HepG2 (cell line): ENCODE measurements at regions not wholly inside any gene's neighbourhood (a gene's known extent, or its start where the extent isn't known, plus 50 kb on each side); places are given as distances from the start of the nearest gene placed in this dataset.

Experiments used
- ATAC-seq: fragments of 200-7000 bp; cut with Tn5 transposase; 3 replicates; pipeline ENCODE4 v1.9.1; 2020; ENCODE audit warnings: mild to moderate bottlenecking, moderate library complexity
- BruUV-seq: library from RNA; stranded (reverse); fragments of 400-500 nt; replicated peaks from 2 replicates; lab custom pipeline; 2021; lab: Mats Ljungman, UMichigan
- CTCF ChIA-PET: fragments of 300-600 bp; formaldehyde crosslinking; extraction: SDS; loops from one replicate; lab custom pipeline; 2021; ENCODE audit warnings: low total read pairs, inconsistent platforms, low intra/inter-chr PET ratio; lab: Yijun Ruan, JAX
- POLR2A ChIA-PET: fragments of 350-600 bp; sonication (Branson Sonifier 250); formaldehyde crosslinking; loops from one replicate; lab custom pipeline; 2020; ENCODE audit warnings: antibody characterized with exemption, inconsistent platforms; lab: Yijun Ruan, JAX
- DNase-seq: peaks from one replicate; pipeline ENCODE4 v3.0.0-alpha.2; 2015; ENCODE audit warnings: low spot score
- FAIRE-seq: peaks from 3 replicates; lab custom pipeline; 2011; peaks lifted over from hg19 to GRCh38; lab: Jason Lieb, UNC
- H2AFZ ChIP-seq: one replicate; pipeline ENCODE4 v1.6.1; 2011; ENCODE audit warnings: low read length, inconsistent platforms
- H3K27ac ChIP-seq: fragments of 300-600 bp; 3 replicates; pipeline ENCODE4 v1.8.0; 2011; ENCODE audit warnings: mixed run types, mild to moderate bottlenecking, mixed read lengths, low read length, inconsistent platforms; ENCODE audit not compliant: insufficient read depth; ENCODE audit errors: extremely low read length
- H3K27me3 ChIP-seq, 2 experiments: fragments of 200-600 bp in 1 of 2; 2 replicates in 1 of 2; 3 replicates in 1 of 2; pipeline versions ENCODE4 v1.6.0 to v1.8.0; 2011; ENCODE audit warnings: low read length in 2 of 2, mild to moderate bottlenecking in 2 of 2, moderate library complexity in 2 of 2, inconsistent platforms in 1 of 2; ENCODE audit not compliant: insufficient read depth in 2 of 2, control insufficient read depth in 1 of 2
- H3K36me3 ChIP-seq, 2 experiments: fragments of 200-600 bp in 1 of 2; replicated peaks in 1 of 2; 2 replicates in 1 of 2; 3 replicates in 1 of 2; pipeline versions ENCODE4 v1.5.1 to v1.8.0; 2011; ENCODE audit warnings: low read length in 2 of 2, inconsistent platforms in 1 of 2; ENCODE audit not compliant: insufficient read depth in 2 of 2, control insufficient read depth in 1 of 2
- H3K4me1 ChIP-seq: 2 replicates; pipeline ENCODE4 v1.5.1; 2012; ENCODE audit warnings: low read length, inconsistent platforms; ENCODE audit not compliant: insufficient read depth
- H3K4me2 ChIP-seq: 2 replicates; pipeline ENCODE4 v1.6.0; 2011; ENCODE audit warnings: low read depth, low read length, inconsistent platforms
- H3K4me3 ChIP-seq, 3 experiments: fragments of 200-600 bp in 1 of 3; sonication (generic), shearing (Covaris generic) in 1 of 3; replicated peaks in 1 of 3; 2 replicates each; pipeline ENCODE4 v1.5.1; 2011 to 2016; ENCODE audit warnings: low read length in 3 of 3, inconsistent platforms in 2 of 3, low read depth in 2 of 3, mild to moderate bottlenecking in 2 of 3, control low read depth in 1 of 3, mixed read lengths in 1 of 3; ENCODE audit not compliant: insufficient read depth in 1 of 3
- H3K79me2 ChIP-seq: one replicate; pipeline ENCODE4 v1.6.1; 2011; ENCODE audit warnings: low read length, inconsistent platforms; ENCODE audit not compliant: insufficient read depth
- H3K9ac ChIP-seq: 2 replicates; pipeline ENCODE4 v1.6.0; 2011; ENCODE audit warnings: mild to moderate bottlenecking, low read depth, low read length, inconsistent platforms; ENCODE audit not compliant: insufficient read depth
- H3K9me3 ChIP-seq: 2 replicates; pipeline ENCODE4 v1.5.1; 2012; ENCODE audit warnings: mild to moderate bottlenecking, low read length
- H4K20me1 ChIP-seq: 2 replicates; pipeline ENCODE4 v1.6.0; 2011; ENCODE audit warnings: inconsistent platforms, mild to moderate bottlenecking, low read length, moderate library complexity; ENCODE audit not compliant: insufficient read depth
- CBX2 ChIP-seq, 2 experiments: fragments of 200-600 bp in 1 of 2; sonication (generic); formaldehyde crosslinking in 1 of 2; IDR thresholded peaks; 2 replicates each; pipeline versions ENCODE4 v1.7.0 to v1.8.1; 2018 to 2022; ENCODE audit warnings: low read depth in 2 of 2, low read length in 1 of 2, mild to moderate bottlenecking in 1 of 2, missing genetic modification reagents in 1 of 2
- HNF4A ChIP-seq: sonication (generic); formaldehyde crosslinking; IDR thresholded peaks from 2 replicates; pipeline ENCODE4 v1.4.0; 2020; ENCODE audit warnings: missing genetic modification reagents
- MAZ ChIP-seq, 2 experiments: sonication (generic) in 1 of 2; formaldehyde crosslinking in 1 of 2; IDR thresholded peaks; 2 replicates each; pipeline versions ENCODE4 v1.5.0 to v1.6.1; 2012 to 2020; ENCODE audit warnings: low read depth in 2 of 2, mild to moderate bottlenecking in 2 of 2, borderline replicate concordance in 1 of 2, improper control_type of control experiment in 1 of 2, low read length in 1 of 2, missing genetic modification reagents in 1 of 2, moderate library complexity in 1 of 2
- NRL ChIP-seq: sonication (generic); formaldehyde crosslinking; IDR thresholded peaks from 2 replicates; pipeline ENCODE4 v1.5.0; 2020; ENCODE audit warnings: missing genetic modification reagents, mild to moderate bottlenecking, moderate library complexity, borderline replicate concordance
- POGZ ChIP-seq: sonication (generic); formaldehyde crosslinking; IDR thresholded peaks from 2 replicates; pipeline ENCODE4 v1.4.0; 2020; ENCODE audit warnings: mild to moderate bottlenecking, missing genetic modification reagents
- RAD21 ChIP-seq: fragments of 450-650 bp; formaldehyde crosslinking; IDR thresholded peaks from 2 replicates; pipeline ENCODE4 v1.5.0; 2020; ENCODE audit warnings: mild to moderate bottlenecking
- RCOR2 ChIP-seq: IDR thresholded peaks from 2 replicates; pipeline ENCODE4 v1.6.1; 2016; ENCODE audit warnings: missing biosample characterization, missing genetic modification reagents
- SMAD1 ChIP-seq: sonication (generic); formaldehyde crosslinking; IDR thresholded peaks from 2 replicates; pipeline ENCODE4 v1.4.0; 2020; ENCODE audit warnings: missing genetic modification reagents, low read depth, mild to moderate bottlenecking, borderline replicate concordance
- ZBTB43 ChIP-seq: sonication (generic); formaldehyde crosslinking; conservative IDR thresholded peaks from 2 replicates; pipeline ENCODE4 v1.4.0; 2020; ENCODE audit warnings: missing genetic modification reagents
- ZFP1 ChIP-seq: IDR thresholded peaks from 2 replicates; pipeline ENCODE4 v1.6.1; 2016
- ZMYM3 ChIP-seq: sonication (generic); formaldehyde crosslinking; IDR thresholded peaks from 2 replicates; pipeline ENCODE4 v1.5.1; 2020; ENCODE audit warnings: mild to moderate bottlenecking, missing genetic modification reagents
- ZNF234 ChIP-seq: sonication (generic); formaldehyde crosslinking; conservative IDR thresholded peaks from 2 replicates; pipeline ENCODE4 v1.5.1; 2020; ENCODE audit warnings: mild to moderate bottlenecking, missing genetic modification reagents
- ZNF274 ChIP-seq: sonication (generic); formaldehyde crosslinking; IDR thresholded peaks from 2 replicates; pipeline ENCODE4 v1.5.1; 2020; ENCODE audit warnings: mild to moderate bottlenecking, missing genetic modification reagents
- ZNF431 ChIP-seq: sonication (generic); formaldehyde crosslinking; IDR thresholded peaks from 2 replicates; pipeline ENCODE4 v1.9.0; 2022; ENCODE audit warnings: missing genetic modification reagents, low read depth, mild to moderate bottlenecking, borderline replicate concordance
- ZNF891 ChIP-seq: sonication (generic); formaldehyde crosslinking; IDR thresholded peaks from 2 replicates; pipeline ENCODE4 v1.5.0; 2020; ENCODE audit warnings: mild to moderate bottlenecking, missing genetic modification reagents
- WGBS: methylation state at CpG from one replicate; pipeline ENCODE4 v1.1.6; 2017; ENCODE audit warnings: low lambda C conversion rate; 5-methylcytosine and 5-hydroxymethylcytosine counted together
- in situ Hi-C: cut with HindIII; loops from 2 replicates; pipeline ENCODE4 v1.10.0; 2017; ENCODE audit warnings: low pct_unique_long_range_greater_than_20kb; ENCODE audit not compliant: extremely low pct_ligation_motif_present
- intact Hi-C: fragments of 100-400 bp; cut with micrococcal nuclease; formaldehyde crosslinking; loops from one replicate; pipeline ENCODE4 v1.10.0; 2022; ENCODE audit not compliant: unreplicated experiment
- TF ChIP-seq, protein P1 (sequence below): IDR thresholded peaks from 2 replicates; pipeline ENCODE4 v1.6.1; 2016; ENCODE audit warnings: control low read depth
- TF ChIP-seq, protein P2 (sequence below): sonication (generic); formaldehyde crosslinking; IDR thresholded peaks from 2 replicates; pipeline ENCODE4 v1.8.1; 2022; ENCODE audit warnings: mild to moderate bottlenecking, missing genetic modification reagents
- TF ChIP-seq, protein P3 (sequence below): fragments of 450-650 bp; IDR thresholded peaks from 2 replicates; pipeline ENCODE4 v1.6.1; 2017
- TF ChIP-seq, protein P4 (sequence below): sonication (generic); formaldehyde crosslinking; IDR thresholded peaks from 2 replicates; pipeline ENCODE4 v1.8.0; 2022; ENCODE audit warnings: missing genetic modification reagents, mild to moderate bottlenecking, borderline replicate concordance

DNA sequence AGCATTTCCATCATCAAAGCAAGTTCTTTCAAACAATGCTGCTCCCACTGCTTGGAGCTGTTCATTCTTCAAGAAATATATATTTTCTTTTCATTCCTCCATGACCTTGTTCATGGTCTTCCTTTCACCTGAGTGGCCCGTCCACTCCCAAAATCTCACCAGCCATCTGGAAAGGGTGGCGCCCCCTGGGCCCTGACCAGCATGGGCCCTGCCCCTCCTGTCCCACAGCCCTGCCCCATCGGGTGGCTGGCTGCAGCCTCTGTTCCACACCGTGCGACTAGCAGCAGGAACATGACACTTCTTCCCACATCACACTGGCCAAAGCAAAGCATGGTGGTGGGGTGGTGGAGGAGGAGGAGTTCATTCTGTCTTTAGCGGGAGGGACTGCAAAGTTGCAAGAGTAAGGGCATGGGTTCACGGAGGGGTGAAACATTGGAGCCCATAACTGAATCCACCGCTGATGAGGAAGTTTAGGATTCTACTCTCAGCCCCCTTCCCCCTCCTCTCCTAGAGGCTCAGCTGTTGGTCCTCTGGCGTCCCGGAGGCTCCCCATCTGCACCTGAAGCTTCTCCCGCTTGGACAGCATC is 195.2 kb upstream of the SLC24A3 start:
- 35% methylated on average over 11 of the region's 11 CpGs for WGBS
- H3K4me2 ChIP-seq, result no peak overlapping the region
- in situ Hi-C loops (no loop called here), intact Hi-C loops (no loop called here)
- ATAC-seq (no peak), DNase-seq (no peak), FAIRE-seq (no peak)
- POLR2A ChIA-PET, result no interaction called here
- no peaks in the 10 kb centered on the region for H3K27me3 ChIP-seq
- H3K79me2 ChIP-seq, result no peaks in the 10 kb centered on the region
- no peak overlapping the region for H3K27ac ChIP-seq
- H2AFZ ChIP-seq, result no peak overlapping the region
- H3K9me3 ChIP-seq, result no peaks in the 10 kb centered on the region
- no peak overlapping the region for H3K4me3 ChIP-seq
- H3K4me1 ChIP-seq, result no peaks in the 10 kb centered on the region
- no peak overlapping the region for H3K9ac ChIP-seq
- no peaks in the 10 kb centered on the region for H3K36me3 ChIP-seq
- no peaks in the 10 kb centered on the region for H4K20me1 ChIP-seq
- BruUV-seq, result no TSS peak
- CTCF ChIA-PET, result no interaction called here
- TF ChIP-seq ZNF234 (CRISPR knock-in tag) (no peak), HNF4A (no peak), ZNF274 (CRISPR knock-in tag) (no peak), POGZ (CRISPR knock-in tag) (no peak), RAD21 (CRISPR knock-in tag) (no peak), RCOR2 (no peak), ZMYM3 (CRISPR knock-in tag) (no peak), ZFP1 (CRISPR knock-in tag) (no peak), CBX2 (IDR thresholded peaks at IDR 0.05; ENCODE audit: low read depth, low read length) (no peak), CBX2 (CRISPR knock-in tag; IDR thresholded peaks at IDR 0.05; ENCODE audit: low read depth) (no peak), SMAD1 (CRISPR knock-in tag) (no peak), MAZ (IDR thresholded peaks at IDR 0.05; ENCODE audit: borderline replicate concordance, low read depth, low read length) (no peak), MAZ (CRISPR knock-in tag; IDR thresholded peaks at IDR 0.05; ENCODE audit: low read depth) (no peak), NRL (CRISPR knock-in tag) (no peak), ZNF891 (CRISPR knock-in tag) (no peak), ZNF431 (CRISPR knock-in tag) (no peak), ZBTB43 (CRISPR knock-in tag) (no peak)
- TF ChIP-seq, protein P1, sequence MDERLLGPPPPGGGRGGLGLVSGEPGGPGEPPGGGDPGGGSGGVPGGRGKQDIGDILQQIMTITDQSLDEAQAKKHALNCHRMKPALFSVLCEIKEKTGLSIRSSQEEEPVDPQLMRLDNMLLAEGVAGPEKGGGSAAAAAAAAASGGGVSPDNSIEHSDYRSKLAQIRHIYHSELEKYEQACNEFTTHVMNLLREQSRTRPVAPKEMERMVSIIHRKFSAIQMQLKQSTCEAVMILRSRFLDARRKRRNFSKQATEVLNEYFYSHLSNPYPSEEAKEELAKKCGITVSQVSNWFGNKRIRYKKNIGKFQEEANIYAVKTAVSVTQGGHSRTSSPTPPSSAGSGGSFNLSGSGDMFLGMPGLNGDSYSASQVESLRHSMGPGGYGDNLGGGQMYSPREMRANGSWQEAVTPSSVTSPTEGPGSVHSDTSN (CRISPR knock-in tag), result no peak
- TF ChIP-seq, protein P2, sequence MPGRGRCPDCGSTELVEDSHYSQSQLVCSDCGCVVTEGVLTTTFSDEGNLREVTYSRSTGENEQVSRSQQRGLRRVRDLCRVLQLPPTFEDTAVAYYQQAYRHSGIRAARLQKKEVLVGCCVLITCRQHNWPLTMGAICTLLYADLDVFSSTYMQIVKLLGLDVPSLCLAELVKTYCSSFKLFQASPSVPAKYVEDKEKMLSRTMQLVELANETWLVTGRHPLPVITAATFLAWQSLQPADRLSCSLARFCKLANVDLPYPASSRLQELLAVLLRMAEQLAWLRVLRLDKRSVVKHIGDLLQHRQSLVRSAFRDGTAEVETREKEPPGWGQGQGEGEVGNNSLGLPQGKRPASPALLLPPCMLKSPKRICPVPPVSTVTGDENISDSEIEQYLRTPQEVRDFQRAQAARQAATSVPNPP (CRISPR knock-in tag), result no peak
- TF ChIP-seq, protein P3, sequence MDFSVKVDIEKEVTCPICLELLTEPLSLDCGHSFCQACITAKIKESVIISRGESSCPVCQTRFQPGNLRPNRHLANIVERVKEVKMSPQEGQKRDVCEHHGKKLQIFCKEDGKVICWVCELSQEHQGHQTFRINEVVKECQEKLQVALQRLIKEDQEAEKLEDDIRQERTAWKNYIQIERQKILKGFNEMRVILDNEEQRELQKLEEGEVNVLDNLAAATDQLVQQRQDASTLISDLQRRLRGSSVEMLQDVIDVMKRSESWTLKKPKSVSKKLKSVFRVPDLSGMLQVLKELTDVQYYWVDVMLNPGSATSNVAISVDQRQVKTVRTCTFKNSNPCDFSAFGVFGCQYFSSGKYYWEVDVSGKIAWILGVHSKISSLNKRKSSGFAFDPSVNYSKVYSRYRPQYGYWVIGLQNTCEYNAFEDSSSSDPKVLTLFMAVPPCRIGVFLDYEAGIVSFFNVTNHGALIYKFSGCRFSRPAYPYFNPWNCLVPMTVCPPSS, result no peak
- TF ChIP-seq, protein P4, sequence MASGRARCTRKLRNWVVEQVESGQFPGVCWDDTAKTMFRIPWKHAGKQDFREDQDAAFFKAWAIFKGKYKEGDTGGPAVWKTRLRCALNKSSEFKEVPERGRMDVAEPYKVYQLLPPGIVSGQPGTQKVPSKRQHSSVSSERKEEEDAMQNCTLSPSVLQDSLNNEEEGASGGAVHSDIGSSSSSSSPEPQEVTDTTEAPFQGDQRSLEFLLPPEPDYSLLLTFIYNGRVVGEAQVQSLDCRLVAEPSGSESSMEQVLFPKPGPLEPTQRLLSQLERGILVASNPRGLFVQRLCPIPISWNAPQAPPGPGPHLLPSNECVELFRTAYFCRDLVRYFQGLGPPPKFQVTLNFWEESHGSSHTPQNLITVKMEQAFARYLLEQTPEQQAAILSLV (CRISPR knock-in tag), result no peak
